OCI-LY3 (cell line): ENCODE measurements at regions not wholly inside any gene's neighbourhood (a gene's known extent, or its start where the extent isn't known, plus 50 kb on each side); places are given as distances from the start of the nearest gene placed in this dataset.

Source experiments
- H2AFZ ChIP-seq: fragments of 200-600, 300-600 bp; shearing (Covaris generic); 2 replicates; pipeline ENCODE4 v1.6.0; 2014; ENCODE audit warnings: antibody characterized with exemption, low read depth, low read length
- H3K27ac ChIP-seq: fragments of 200-600, 300-600 bp; sonication (generic); 2 replicates; pipeline ENCODE4 v1.5.1; 2014; ENCODE audit warnings: mild to moderate bottlenecking, low read length, moderate library complexity, mixed read lengths
- H3K27me3 ChIP-seq: fragments of 200-600, 300-600 bp; sonication (generic); 2 replicates; pipeline ENCODE4 v1.6.1; 2014; ENCODE audit warnings: low read depth, low read length, mixed read lengths
- H3K36me3 ChIP-seq: fragments of 200-600, 300-600 bp; sonication (generic); replicated peaks from 2 replicates; pipeline ENCODE3; 2014; ENCODE audit warnings: low read depth, low read length, mixed read lengths
- H3K4me1 ChIP-seq: fragments of 300-600, 200-600 bp; sonication (generic); 2 replicates; pipeline ENCODE4 v1.6.1; 2014; ENCODE audit warnings: low read length, mixed read lengths
- H3K4me2 ChIP-seq: fragments of 200-600, 300-600 bp; sonication (generic); 2 replicates; pipeline ENCODE4 v1.6.1; 2014; ENCODE audit warnings: low read length, mixed read lengths
- H3K4me3 ChIP-seq: fragments of 300-600, 200-600 bp; sonication (generic); 2 replicates; pipeline ENCODE4 v1.5.1; 2014; ENCODE audit warnings: antibody characterized with exemption, mild to moderate bottlenecking, low read length, moderate library complexity
- H3K79me2 ChIP-seq: fragments of 300-600, 200-600 bp; shearing (Covaris generic); 2 replicates; pipeline ENCODE4 v1.6.1; 2014; ENCODE audit warnings: mild to moderate bottlenecking, low read length, mixed read lengths
- H3K9ac ChIP-seq: fragments of 300-600, 200-600 bp; shearing (Covaris generic); 2 replicates; pipeline ENCODE4 v1.6.0; 2014; ENCODE audit warnings: mild to moderate bottlenecking, low read length, moderate library complexity
- H3K9me3 ChIP-seq: fragments of 200-600, 300-600 bp; shearing (Covaris generic); 2 replicates; pipeline ENCODE4 v1.6.1; 2014; ENCODE audit warnings: low read length, mixed read lengths; ENCODE audit not compliant: insufficient read depth
- H4K20me1 ChIP-seq: fragments of 200-600, 300-600 bp; sonication (generic); 2 replicates; pipeline ENCODE4 v1.6.1; 2016; ENCODE audit warnings: low read length, mixed read lengths; ENCODE audit not compliant: insufficient read depth
- EZH2phosphoT487 ChIP-seq: fragments of 200-600 bp; shearing (Covaris generic); IDR thresholded peaks from 2 replicates; pipeline ENCODE4 v1.6.1; 2018; ENCODE audit warnings: antibody characterized with exemption, mixed run types, low read depth
- TF ChIP-seq, protein P1 (sequence below): fragments of 200-600, 300-600 bp; sonication (generic); IDR thresholded peaks from 2 replicates; pipeline ENCODE4 v1.5.1; 2014; ENCODE audit warnings: antibody characterized with exemption, low read length, low read depth

GRCh38 chr6:113774127-113774825 is 82.9 kb upstream of the MARCKS start:
- Histone ChIP-seq H3K27me3 (no peaks in the 10 kb centered on the region), H3K4me1 (no peaks in the 10 kb centered on the region), H4K20me1 (no peaks in the 10 kb centered on the region), H3K79me2 (no peaks in the 10 kb centered on the region), H2AFZ (no peak overlapping the region), H3K4me2 (no peak overlapping the region), H3K27ac (no peak overlapping the region), H3K36me3 (no peaks in the 10 kb centered on the region), H3K9ac (no peak overlapping the region), H3K9me3 (no peaks in the 10 kb centered on the region), H3K4me3 (no peak overlapping the region)
- TF ChIP-seq EZH2phosphoT487 = no peak
- TF ChIP-seq, protein P1, sequence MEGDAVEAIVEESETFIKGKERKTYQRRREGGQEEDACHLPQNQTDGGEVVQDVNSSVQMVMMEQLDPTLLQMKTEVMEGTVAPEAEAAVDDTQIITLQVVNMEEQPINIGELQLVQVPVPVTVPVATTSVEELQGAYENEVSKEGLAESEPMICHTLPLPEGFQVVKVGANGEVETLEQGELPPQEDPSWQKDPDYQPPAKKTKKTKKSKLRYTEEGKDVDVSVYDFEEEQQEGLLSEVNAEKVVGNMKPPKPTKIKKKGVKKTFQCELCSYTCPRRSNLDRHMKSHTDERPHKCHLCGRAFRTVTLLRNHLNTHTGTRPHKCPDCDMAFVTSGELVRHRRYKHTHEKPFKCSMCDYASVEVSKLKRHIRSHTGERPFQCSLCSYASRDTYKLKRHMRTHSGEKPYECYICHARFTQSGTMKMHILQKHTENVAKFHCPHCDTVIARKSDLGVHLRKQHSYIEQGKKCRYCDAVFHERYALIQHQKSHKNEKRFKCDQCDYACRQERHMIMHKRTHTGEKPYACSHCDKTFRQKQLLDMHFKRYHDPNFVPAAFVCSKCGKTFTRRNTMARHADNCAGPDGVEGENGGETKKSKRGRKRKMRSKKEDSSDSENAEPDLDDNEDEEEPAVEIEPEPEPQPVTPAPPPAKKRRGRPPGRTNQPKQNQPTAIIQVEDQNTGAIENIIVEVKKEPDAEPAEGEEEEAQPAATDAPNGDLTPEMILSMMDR = no peak

DNA sequence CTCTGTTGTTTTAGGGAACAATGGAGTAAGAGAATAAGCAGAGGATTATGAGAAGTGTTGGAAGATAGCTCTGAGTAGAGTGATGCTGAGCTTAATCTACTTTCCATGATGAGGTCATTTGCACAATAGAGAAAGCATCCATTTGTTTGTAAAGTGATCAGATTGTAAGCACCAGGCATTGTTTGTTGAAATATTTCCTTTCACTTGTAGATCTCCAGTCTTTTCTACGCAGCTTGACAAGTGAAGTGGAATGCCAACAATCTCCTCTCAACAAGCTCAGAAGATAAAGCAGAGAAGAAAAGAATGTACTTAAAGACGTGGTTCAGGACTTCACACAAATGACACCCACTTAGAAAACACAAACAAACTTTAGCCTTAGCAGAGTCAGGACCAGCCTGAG is 80.1 kb upstream of the MARCKS start:
- Histone ChIP-seq H3K27me3 (no peaks in the 10 kb centered on the region), H3K4me2 (no peak overlapping the region), H3K79me2 (no peaks in the 10 kb centered on the region), H4K20me1 (no peaks in the 10 kb centered on the region), H2AFZ (no peak overlapping the region), H3K27ac (no peak overlapping the region), H3K9ac (no peak overlapping the region), H3K4me3 (no peak overlapping the region), H3K36me3 (no peaks in the 10 kb centered on the region), H3K9me3 (no peaks in the 10 kb centered on the region), H3K4me1 (no peaks in the 10 kb centered on the region)
- TF ChIP-seq, protein P1 = no peak
- TF ChIP-seq EZH2phosphoT487 = no peak

GRCh38 chr6:113777601-113778000 is 79.5 kb upstream of the MARCKS start:
- H4K20me1 ChIP-seq = no peaks in the 10 kb centered on the region
- H3K4me2 ChIP-seq = no peak overlapping the region
- TF ChIP-seq, protein P1 = no peak
- TF ChIP-seq EZH2phosphoT487 = no peak
- H3K79me2 ChIP-seq = no peaks in the 10 kb centered on the region
- H3K27me3 ChIP-seq = no peaks in the 10 kb centered on the region
- no peaks in the 10 kb centered on the region for H3K36me3 ChIP-seq
- no peak overlapping the region for H3K9ac ChIP-seq
- H3K4me1 ChIP-seq = no peaks in the 10 kb centered on the region
- H3K27ac ChIP-seq = no peak overlapping the region
- no peak overlapping the region for H2AFZ ChIP-seq
- H3K9me3 ChIP-seq = no peaks in the 10 kb centered on the region
- no peak overlapping the region for H3K4me3 ChIP-seq

GRCh38 chr6:113779656-113780055 is 77.5 kb upstream of the MARCKS start:
- Histone ChIP-seq H3K27ac (no peak overlapping the region), H4K20me1 (no peaks in the 10 kb centered on the region), H3K4me2 (no peak overlapping the region), H2AFZ (no peak overlapping the region), H3K4me3 (no peak overlapping the region), H3K4me1 (no peaks in the 10 kb centered on the region), H3K36me3 (no peaks in the 10 kb centered on the region), H3K27me3 (no peaks in the 10 kb centered on the region), H3K9me3 (no peaks in the 10 kb centered on the region), H3K79me2 (no peaks in the 10 kb centered on the region), H3K9ac (no peak overlapping the region)
- TF ChIP-seq, protein P1 = no peak
- no peak for TF ChIP-seq EZH2phosphoT487
